Common myeloid progenitor, CD34-positive (primary cell): ENCODE measurements at regions not wholly inside any gene's neighbourhood (a gene's known extent, or its start where the extent isn't known, plus 50 kb on each side); places are given as distances from the start of the nearest gene placed in this dataset.

Experiments
- CTCF ChIA-PET: fragments of 350-600 bp; sonication (Branson Sonifier 250); formaldehyde crosslinking; loops from one replicate; lab custom pipeline; 2021; ENCODE audit warnings: antibody characterized with exemption; lab: Charles Lee
- POLR2A ChIA-PET: fragments of 350-600 bp; sonication (Branson Sonifier 250); formaldehyde crosslinking; loops from one replicate; lab custom pipeline; 2021; ENCODE audit warnings: antibody characterized with exemption; lab: Charles Lee
- DNase-seq, 3 donors: peaks; one replicate each; pipeline versions ENCODE4 v3.0.0 to v3.0.0-alpha.2; 2013
- H3K27ac ChIP-seq, 2 experiments: 1 replicate in 1 of 2; 2 replicates in 1 of 2; pipeline ENCODE4 v1.7.0; 2013; ENCODE audit warnings: inconsistent platforms in 2 of 2, low read length in 2 of 2, mild to moderate bottlenecking in 2 of 2, low read depth in 1 of 2, moderate library complexity in 1 of 2; ENCODE audit not compliant: severe bottlenecking in 2 of 2, insufficient read depth in 1 of 2, poor library complexity in 1 of 2
- H3K27me3 ChIP-seq, 5 experiments: replicated peaks in 2 of 5; 1 replicate in 3 of 5; 2 replicates in 2 of 5; pipeline versions ENCODE4 v1.6.1 to v1.7.0; 2013; ENCODE audit warnings: low read length in 4 of 5, mild to moderate bottlenecking in 2 of 5, moderate library complexity in 2 of 5, inconsistent platforms in 1 of 5; ENCODE audit not compliant: insufficient read depth in 5 of 5, control insufficient read depth in 4 of 5
- H3K36me3 ChIP-seq, 4 experiments: 1 replicate in 2 of 4; 2 replicates in 2 of 4; pipeline versions ENCODE4 v1.6.1 to v1.7.0; 2013; ENCODE audit warnings: low read length in 3 of 4, control low read depth in 1 of 4, mild to moderate bottlenecking in 1 of 4; ENCODE audit not compliant: control insufficient read depth in 4 of 4, insufficient read depth in 4 of 4
- H3K4me1 ChIP-seq, 4 experiments: 1 replicate in 3 of 4; 2 replicates in 1 of 4; pipeline versions ENCODE4 v1.6.1 to v1.7.1; 2013; ENCODE audit warnings: low read length in 3 of 4, mild to moderate bottlenecking in 3 of 4, control low read depth in 1 of 4, inconsistent platforms in 1 of 4, moderate library complexity in 1 of 4; ENCODE audit not compliant: control insufficient read depth in 4 of 4, insufficient read depth in 4 of 4; ENCODE audit errors: control extremely low read depth in 1 of 4
- H3K4me3 ChIP-seq, 7 experiments: 1 replicate in 4 of 7; 2 replicates in 3 of 7; pipeline versions ENCODE4 v1.5.1 to v1.7.0; 2013; ENCODE audit warnings: mild to moderate bottlenecking in 7 of 7, low read length in 6 of 7, moderate library complexity in 6 of 7, inconsistent platforms in 2 of 7, low read depth in 2 of 7, control low read depth in 1 of 7; ENCODE audit not compliant: insufficient read depth in 4 of 7, control insufficient read depth in 1 of 7; ENCODE audit errors: extremely low read depth in 1 of 7
- H3K9me3 ChIP-seq, 5 experiments: 1 replicate in 4 of 5; 2 replicates in 1 of 5; pipeline versions ENCODE4 v1.6.1 to v1.7.1; 2013; ENCODE audit warnings: low read length in 4 of 5, mild to moderate bottlenecking in 2 of 5, inconsistent platforms in 1 of 5, low read depth in 1 of 5, moderate library complexity in 1 of 5; ENCODE audit not compliant: control insufficient read depth in 4 of 5, insufficient read depth in 2 of 5; ENCODE audit errors: control extremely low read depth in 1 of 5
- WGBS: methylation state at CpG from one replicate; pipeline ENCODE4 v1.1.5; 2013; ENCODE audit not compliant: insufficient coverage; 5-methylcytosine and 5-hydroxymethylcytosine counted together

DNA sequence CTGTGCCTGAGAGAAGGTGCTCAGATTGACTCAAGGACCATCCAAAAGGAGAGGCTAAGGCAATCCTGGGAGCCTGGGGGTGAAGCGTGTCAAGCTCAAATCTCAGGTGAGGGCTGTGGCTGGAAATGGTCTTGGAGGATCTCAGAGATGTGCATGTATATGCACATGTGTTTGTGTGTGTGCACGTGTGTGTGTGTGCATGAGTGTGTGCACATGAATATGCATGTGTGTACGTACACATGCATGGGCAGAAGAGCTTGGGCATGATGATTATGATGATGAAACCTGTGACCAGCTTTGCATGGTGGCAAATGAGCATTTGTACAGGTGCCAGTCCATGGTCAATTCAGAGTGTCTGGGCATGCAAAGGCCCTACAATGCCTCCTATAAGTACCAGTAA lies 326.6 kb downstream of the CXCL12 start:
- ChIA-PET CTCF (interaction anchor here (1.3 kb wide), 1 partner anchor 12 kb away, joined by 3 read pairs; no protein-coding TSS in a partner anchor), POLR2A (no interaction called here)
- WGBS = 100% methylated on average over 2 of the region's 3 CpGs
- H3K27ac ChIP-seq = no peak overlapping the region
- no peaks in the 10 kb centered on the region for H3K9me3 ChIP-seq
- no peaks in the 10 kb centered on the region for H3K4me1 ChIP-seq
- H3K4me3 ChIP-seq = no peak overlapping the region
- no peak for DNase-seq
- H3K36me3 ChIP-seq = no peaks in the 10 kb centered on the region
- peaks cover 0 to 5% (median 1%) of the 10 kb centered on the region in 5 experiments for H3K27me3 ChIP-seq

DNA sequence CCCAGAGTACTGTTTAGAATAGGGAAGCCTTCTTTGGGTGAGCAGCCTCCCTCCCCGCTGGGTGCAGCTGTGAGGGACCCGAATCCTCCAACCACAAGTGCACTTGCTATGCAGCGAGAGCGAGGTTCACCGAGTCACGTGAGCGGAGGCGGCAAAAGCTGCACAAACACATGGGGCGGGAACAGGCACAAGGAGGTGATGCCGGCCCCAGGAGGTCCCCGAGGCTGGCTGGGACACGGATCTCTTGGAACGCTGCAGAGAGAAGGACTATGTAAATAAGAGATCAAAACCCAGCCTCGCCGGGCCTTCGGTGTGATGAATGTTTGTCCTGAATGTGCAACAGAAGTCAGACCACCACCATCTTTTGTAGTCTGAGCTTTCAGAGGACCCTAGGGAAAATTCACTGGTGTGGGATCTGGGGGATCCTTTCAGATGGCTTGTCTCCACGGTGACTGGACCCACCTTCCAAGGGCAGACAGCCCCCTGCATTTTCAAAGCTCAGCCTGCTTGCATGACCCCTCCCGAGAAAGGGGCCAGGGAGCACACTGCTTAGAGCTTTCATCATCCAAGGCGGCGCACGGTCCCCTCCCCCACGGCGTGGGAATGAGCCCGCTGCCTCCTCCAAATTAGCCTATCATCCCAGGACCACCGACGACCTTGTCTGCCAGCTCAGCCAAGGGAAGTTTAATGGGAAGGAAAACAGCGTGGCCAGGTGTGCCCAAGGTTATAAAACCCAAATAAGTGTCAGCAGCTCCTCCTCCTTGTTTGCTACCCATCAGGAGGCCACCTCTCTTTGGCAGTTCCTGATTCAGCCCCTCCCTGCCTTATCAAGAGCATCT lies 327.7 kb downstream of the CXCL12 start:
- ChIA-PET POLR2A (no interaction called here), CTCF (no interaction called here)
- Histone ChIP-seq H3K4me3 (no peak overlapping the region), H3K36me3 (no peaks in the 10 kb centered on the region), H3K4me1 (no peaks in the 10 kb centered on the region), H3K27me3 (peaks cover 0 to 5% (median 1%) of the 10 kb centered on the region in 5 experiments), H3K9me3 (no peaks in the 10 kb centered on the region), H3K27ac (no peak overlapping the region)
- DNase-seq = no peak
- 86% methylated on average over 26 of the region's 27 CpGs for WGBS

DNA sequence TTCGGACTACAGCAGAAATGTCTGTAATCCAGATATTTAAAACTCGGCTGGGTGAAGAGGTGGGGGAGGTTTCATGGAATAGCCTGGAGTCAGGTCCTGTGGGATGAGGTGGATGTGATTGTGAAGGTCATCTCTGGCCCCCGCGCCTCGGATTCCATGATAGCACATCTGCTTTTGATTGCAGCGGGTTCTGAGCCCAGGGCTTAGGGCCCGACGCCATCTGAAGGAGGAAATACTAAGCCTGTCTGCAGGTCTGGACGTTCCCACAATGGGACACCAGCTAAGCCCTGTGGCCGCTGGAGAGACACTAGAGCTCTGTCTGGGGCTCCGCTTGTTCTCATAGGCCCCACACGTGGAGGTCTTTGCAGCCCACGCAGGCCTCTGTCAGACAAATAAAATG lies 328.7 kb downstream of the CXCL12 start:
- no peak overlapping the region for H3K27ac ChIP-seq
- peaks cover 0 to 5% (median 1%) of the 10 kb centered on the region in 5 experiments for H3K27me3 ChIP-seq
- no peak for DNase-seq
- ChIA-PET POLR2A (no interaction called here), CTCF (no interaction called here)
- H3K36me3 ChIP-seq = no peaks in the 10 kb centered on the region
- 97% methylated on average over 13 of the region's 13 CpGs for WGBS
- no peak overlapping the region for H3K4me3 ChIP-seq
- H3K9me3 ChIP-seq = no peaks in the 10 kb centered on the region
- H3K4me1 ChIP-seq = no peaks in the 10 kb centered on the region

DNA sequence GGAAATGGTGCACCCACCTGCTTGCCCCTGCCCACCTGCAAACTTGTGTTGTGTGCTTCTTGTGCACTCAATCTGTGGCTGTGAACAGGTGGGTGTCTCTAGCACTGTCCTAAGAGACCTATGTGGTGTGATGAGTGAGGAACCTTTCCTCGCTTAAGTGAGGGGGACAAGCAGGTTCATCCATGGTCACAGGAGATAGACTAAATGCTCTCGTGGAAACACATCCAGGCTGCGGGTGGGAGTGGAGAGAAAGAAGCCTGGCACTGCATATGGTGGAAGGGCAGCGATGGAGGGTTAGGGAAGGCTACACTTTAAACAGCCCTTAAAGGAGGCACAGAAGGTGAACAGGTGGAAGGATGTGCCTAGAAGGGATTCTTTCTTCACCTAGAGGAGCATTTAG lies 330.9 kb downstream of the CXCL12 start:
- Histone ChIP-seq H3K27me3 (peaks cover 0 to 7% (median 1%) of the 10 kb centered on the region in 5 experiments), H3K27ac (no peak overlapping the region), H3K4me3 (no peak overlapping the region), H3K4me1 (no peaks in the 10 kb centered on the region), H3K36me3 (no peaks in the 10 kb centered on the region), H3K9me3 (no peaks in the 10 kb centered on the region)
- no peak for DNase-seq
- ChIA-PET CTCF (no interaction called here), POLR2A (no interaction called here)
- WGBS = 100% methylated on average over 4 of the region's 4 CpGs

DNA sequence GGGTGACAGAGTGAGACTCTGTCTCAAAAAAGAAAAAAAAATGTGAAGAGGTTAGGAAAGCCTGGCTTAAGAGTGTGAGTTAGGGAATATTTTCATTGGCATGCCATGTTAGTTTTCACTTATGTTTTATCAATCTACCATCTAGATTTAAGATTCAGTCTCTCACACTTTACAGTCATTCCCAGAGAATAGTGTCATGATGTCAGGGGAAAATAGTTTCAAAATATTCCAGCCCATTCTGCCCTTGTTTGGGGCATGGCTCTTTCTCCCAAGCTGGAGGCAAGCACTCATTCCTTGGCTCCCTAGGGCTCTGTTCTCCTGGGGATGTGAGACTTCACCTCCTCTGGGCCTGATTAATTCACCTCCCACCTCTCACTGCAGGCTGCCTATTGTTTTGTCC lies 331.5 kb downstream of the CXCL12 start:
- no peak for DNase-seq
- H3K27me3 ChIP-seq = peaks cover 0 to 7% (median 1%) of the 10 kb centered on the region in 5 experiments
- CTCF ChIA-PET = interaction anchor here (1.4 kb wide), 1 partner anchor 11 kb away, joined by 3 read pairs; no protein-coding TSS in a partner anchor
- no peak overlapping the region for H3K27ac ChIP-seq
- H3K9me3 ChIP-seq = no peaks in the 10 kb centered on the region
- POLR2A ChIA-PET = no interaction called here
- H3K4me3 ChIP-seq = no peak overlapping the region
- no peaks in the 10 kb centered on the region for H3K4me1 ChIP-seq
- no peaks in the 10 kb centered on the region for H3K36me3 ChIP-seq

DNA sequence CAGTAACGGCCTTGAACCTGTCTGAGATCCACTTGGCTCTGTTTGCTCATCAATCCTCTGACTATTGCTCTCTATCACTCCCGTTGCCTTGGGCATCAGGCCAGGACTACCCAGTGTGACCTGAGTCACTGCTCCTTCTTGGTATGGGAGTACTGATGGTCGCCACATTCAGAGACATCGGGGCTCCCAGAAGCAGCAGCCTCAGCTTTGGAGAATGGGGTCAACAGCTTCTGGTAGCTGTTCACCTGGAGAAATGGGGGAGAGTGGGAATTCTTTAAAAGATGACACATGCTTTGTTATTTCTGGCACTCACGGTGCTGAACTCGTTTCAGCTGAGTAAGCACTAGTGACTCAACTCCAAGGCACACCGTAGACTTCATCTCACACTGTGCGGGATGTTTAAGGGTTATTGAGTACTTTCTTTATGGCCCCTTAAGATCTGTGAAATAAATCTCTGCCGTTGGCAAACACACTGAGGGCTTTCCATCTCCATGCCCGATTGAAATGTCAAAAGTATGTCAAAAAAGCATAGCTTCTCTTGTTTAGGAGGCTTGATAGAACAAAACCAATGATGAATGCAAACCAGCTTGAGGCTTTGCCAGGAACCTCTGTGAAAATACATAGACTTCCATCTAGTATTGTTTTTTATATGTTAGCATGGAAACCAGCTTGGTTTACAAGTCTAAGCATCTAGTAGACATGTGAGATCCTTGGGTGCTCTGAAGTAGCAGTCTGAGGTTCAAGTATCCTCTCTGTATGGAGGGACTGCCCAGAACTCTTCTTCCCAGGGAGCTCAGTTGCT lies 333.1 kb downstream of the CXCL12 start:
- no peak overlapping the region for H3K27ac ChIP-seq
- H3K9me3 ChIP-seq = no peaks in the 10 kb centered on the region
- ChIA-PET CTCF (interaction anchor here (1.4 kb wide), 1 partner anchor 10 kb away, joined by 3 read pairs; no protein-coding TSS in a partner anchor), POLR2A (no interaction called here)
- H3K4me1 ChIP-seq = peaks cover 0 to 7% (median 2%) of the 10 kb centered on the region in 4 experiments
- H3K36me3 ChIP-seq = no peaks in the 10 kb centered on the region
- H3K4me3 ChIP-seq = no peak overlapping the region
- H3K27me3 ChIP-seq = peaks cover 0 to 12% (median 1%) of the 10 kb centered on the region in 5 experiments
- WGBS = 97% methylated on average over 9 of the region's 10 CpGs
- no peak for DNase-seq

DNA sequence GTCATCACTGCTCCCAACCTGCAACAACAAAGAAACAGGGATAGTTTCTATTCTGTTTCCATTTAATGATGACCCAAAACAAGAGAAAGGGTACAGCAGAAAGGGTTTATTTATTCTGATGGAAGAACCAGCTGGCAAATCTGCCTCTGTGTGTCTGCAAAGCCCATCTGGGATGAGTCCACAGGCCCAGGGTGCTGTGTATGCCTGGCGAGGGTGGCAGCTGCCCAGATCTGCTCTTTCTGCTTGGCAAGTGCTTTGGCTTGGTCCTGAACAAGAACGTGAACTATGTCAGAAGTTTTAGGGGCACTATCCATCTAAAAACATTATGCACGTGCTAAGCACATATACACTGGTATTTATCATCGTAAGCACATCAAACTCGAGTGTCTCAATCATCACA lies 333.8 kb downstream of the CXCL12 start:
- CTCF ChIA-PET = no interaction called here
- Histone ChIP-seq H3K36me3 (no peaks in the 10 kb centered on the region), H3K4me1 (peaks cover 0 to 11% (median 3%) of the 10 kb centered on the region in 4 experiments), H3K9me3 (no peaks in the 10 kb centered on the region), H3K27ac (no peak overlapping the region), H3K27me3 (peaks cover 0 to 19% (median 1%) of the 10 kb centered on the region in 5 experiments), H3K4me3 (no peak overlapping the region)
- POLR2A ChIA-PET = no interaction called here
- no peak for DNase-seq
- 94% methylated on average over 2 of the region's 5 CpGs for WGBS
